GM12874 (cell line): ENCODE measurements at regions not wholly inside any gene's neighbourhood (a gene's known extent, or its start where the extent isn't known, plus 50 kb on each side); places are given as distances from the start of the nearest gene placed in this dataset.

ENCODE experiments used
- CTCF ChIP-seq: IDR thresholded peaks from 2 replicates; pipeline ENCODE4 v1.5.1; 2011; ENCODE audit warnings: low read depth, mild to moderate bottlenecking, control low read depth, low read length, moderate library complexity; ENCODE audit not compliant: insufficient read depth

GRCh38 chr12:43143278-43143677 lies 408.7 kb downstream of the ADAMTS20 start:
- TF ChIP-seq CTCF: no peak

GRCh38 chr12:43132291-43132690 lies 419.7 kb downstream of the ADAMTS20 start:
- no peak for TF ChIP-seq CTCF

GRCh38 chr12:43131301-43131700 lies 420.7 kb downstream of the ADAMTS20 start:
- TF ChIP-seq CTCF: no peak

- no peak for TF ChIP-seq CTCF
Measured at GRCh38 chr12:43127886-43128549, 424.0 kb downstream of the ADAMTS20 start.

GRCh38 chr12:43126652-43127375 lies 425.2 kb downstream of the ADAMTS20 start:
- no peak for TF ChIP-seq CTCF

GRCh38 chr12:43123461-43123860 lies 428.5 kb downstream of the ADAMTS20 start:
- no peak for TF ChIP-seq CTCF

GRCh38 chr12:43120150-43120549 lies 431.9 kb downstream of the ADAMTS20 start:
- no peak for TF ChIP-seq CTCF
